ENCODE measurements at regions not wholly inside any gene's neighbourhood (a gene's known extent, or its start where the extent isn't known, plus 50 kb on each side); places are given as distances from the start of the nearest gene placed in this dataset.
"Not testable (repeated sequence)": the region's sequence is repeated elsewhere in the genome, so short reads cannot be mapped to it uniquely, and the experiment has no call there.

- DNase-seq = no peak
Observed at GRCh38 chr9:36521148-36521547, 51.5 kb upstream of the MELK start.

- no peak for DNase-seq
Observed at GRCh38 chr9:36517131-36517530, 55.6 kb upstream of the MELK start.

GRCh38 chr9:36504156-36504555 lies 68.5 kb upstream of the MELK start:
- DNase-seq = no peak

- DNase-seq = no peak
Observed at GRCh38 chr9:36503172-36504088, 69.3 kb upstream of the MELK start.

- no peak for DNase-seq
Observed at GRCh38 chr9:36501727-36502126, 71.0 kb upstream of the MELK start.

GRCh38 chr9:36500931-36501330 lies 71.8 kb upstream of the MELK start:
- DNase-seq = not testable (repeated sequence)

GRCh38 chr9:36499174-36499890 lies 73.4 kb upstream of the MELK start:
- DNase-seq = no peak

GRCh38 chr9:36493564-36493963 lies 79.1 kb upstream of the MELK start:
- not testable (repeated sequence) for DNase-seq

- DNase-seq = no peak
Observed at GRCh38 chr9:36492865-36493264, 79.8 kb upstream of the MELK start.

- no peak for DNase-seq
Observed at GRCh38 chr9:36489453-36489852, 83.2 kb upstream of the MELK start.

GRCh38 chr9:36488389-36488756 lies 84.3 kb upstream of the MELK start:
- no peak for DNase-seq

GRCh38 chr9:36487482-36488388 lies 85.0 kb upstream of the MELK start:
- peak; percentile 83 to 88 for DNase-seq

GRCh38 chr9:36486933-36487481 lies 85.7 kb upstream of the MELK start:
- DNase-seq = peak; percentile 48 to 49

- no peak for DNase-seq
Observed at GRCh38 chr9:36486329-36486932, 86.3 kb upstream of the MELK start.

- DNase-seq = no peak
Observed at GRCh38 chr9:36485647-36486328, 85.7 kb upstream of the RNF38 start.

GRCh38 chr9:36484124-36484523 lies 84.1 kb upstream of the RNF38 start:
- no peak for DNase-seq

GRCh38 chr9:36479101-36479500 lies 79.0 kb upstream of the RNF38 start:
- DNase-seq = no peak

- DNase-seq = no peak
Observed at GRCh38 chr9:36471359-36471758, 71.3 kb upstream of the RNF38 start.

- peak; percentile 32 to 48 for DNase-seq
Observed at GRCh38 chr9:36470643-36471290, 70.7 kb upstream of the RNF38 start.

GRCh38 chr9:36463467-36463866 lies 63.4 kb upstream of the RNF38 start:
- DNase-seq = no peak

GRCh38 chr9:36462245-36462644 lies 62.2 kb upstream of the RNF38 start:
- DNase-seq = no peak

Data from stimulated activated CD4-positive, alpha-beta T cell treated with anti-CD3 and anti-CD28 coated beads, Interleukin-2, amount 100 ng/mL, for 48 hours (primary cell).